ENCODE measurements at regions not wholly inside any gene's neighbourhood (a gene's known extent, or its start where the extent isn't known, plus 50 kb on each side); places are given as distances from the start of the nearest gene placed in this dataset.
A peak's percentile ranks its signal among the peaks of the same experiment; 100 is the strongest.
"Not testable (repeated sequence)": the region's sequence is repeated elsewhere in the genome, so short reads cannot be mapped to it uniquely, and the experiment has no call there.

DNA sequence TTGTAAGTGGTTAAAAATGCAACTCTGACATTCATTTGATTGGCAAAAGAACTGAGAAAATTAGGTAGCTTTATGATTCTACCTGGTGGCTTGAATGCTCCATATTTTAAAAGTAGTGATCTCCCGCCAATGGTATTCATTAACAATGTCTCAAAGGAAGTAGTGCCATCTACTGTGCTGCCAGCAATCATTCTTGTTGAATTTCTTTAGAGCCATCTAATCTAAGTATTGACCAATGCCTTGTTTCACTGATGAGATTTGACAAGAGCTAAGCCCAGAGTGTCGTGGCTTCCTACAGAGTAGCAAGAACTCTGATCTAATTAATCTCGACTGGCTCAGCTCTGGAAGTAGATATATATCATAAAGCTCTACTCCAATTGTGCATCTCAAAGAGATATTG, 696.7 kb downstream of the C6orf118 start:
- no peaks in the 10 kb centered on the region for H3K4me1 ChIP-seq (ENCODE audit: control insufficient read depth, insufficient read depth, low read length)
- H3K4me3 ChIP-seq (ENCODE audit: low read length): no peak overlapping the region
- H3K27ac ChIP-seq (ENCODE audit: low read length): no peak overlapping the region
- ATAC-seq (no peak), DNase-seq (no peak)
- 57% methylated on average over 3 of the region's 3 CpGs for WGBS
- intact Hi-C loops (cut with DNase I): no loop called here
- no peaks in the 10 kb centered on the region for H3K27me3 ChIP-seq (ENCODE audit: control insufficient read depth, insufficient read depth)
- no peaks in the 10 kb centered on the region for H3K9me3 ChIP-seq (ENCODE audit: control insufficient read depth, low read length)

DNA sequence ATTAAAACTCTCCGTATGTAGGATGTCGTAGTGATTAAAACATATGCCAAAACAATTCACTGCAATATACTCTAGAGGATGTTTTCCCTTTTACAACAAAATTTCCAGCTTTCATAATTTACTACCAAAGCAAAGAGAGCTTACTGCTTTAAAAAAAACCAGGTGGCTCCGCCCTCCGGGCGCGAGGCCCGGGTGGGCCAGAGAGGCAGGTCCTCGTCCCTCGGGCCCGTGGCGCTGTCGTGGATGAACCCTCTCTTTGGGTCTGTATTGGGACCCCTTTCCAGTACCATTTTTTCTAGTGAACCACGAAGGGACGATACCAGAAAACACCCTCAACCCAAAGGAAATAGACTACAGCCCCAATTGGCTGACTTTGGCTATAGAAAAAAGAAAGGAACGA, 698.5 kb downstream of the C6orf118 start:
- H3K27ac ChIP-seq (ENCODE audit: low read length); H3K9me3 ChIP-seq (ENCODE audit: control insufficient read depth, low read length); H3K4me3 ChIP-seq (ENCODE audit: low read length); H3K27me3 ChIP-seq (ENCODE audit: control insufficient read depth, insufficient read depth); intact Hi-C loops (cut with DNase I); ATAC-seq; H3K4me1 ChIP-seq (ENCODE audit: control insufficient read depth, insufficient read depth, low read length): not testable (repeated sequence)
- DNase-seq: peak in 1 of 3 donors; percentile 39
- WGBS: 93% methylated on average over 15 of the region's 15 CpGs

DNA sequence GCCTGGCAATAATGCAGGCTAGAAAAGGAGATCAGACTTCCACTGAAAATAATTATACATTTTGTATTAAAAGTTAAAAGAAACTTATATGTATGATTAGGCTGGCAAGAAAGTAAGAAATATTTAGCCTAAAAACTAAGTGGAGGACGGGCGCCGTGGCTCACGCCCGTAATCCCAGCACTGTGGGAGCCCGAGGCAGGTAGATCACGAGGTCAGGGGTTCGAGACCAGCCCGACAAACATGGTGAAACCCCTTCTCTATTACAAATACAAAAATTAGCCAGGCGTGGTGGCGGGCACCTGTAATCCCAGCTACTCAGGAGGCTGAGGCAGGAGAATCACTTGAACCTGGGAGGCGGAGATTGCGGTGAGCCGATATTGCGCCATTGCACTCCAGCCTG, 707.0 kb downstream of the C6orf118 start:
- H3K27ac ChIP-seq (ENCODE audit: low read length); DNase-seq; H3K27me3 ChIP-seq (ENCODE audit: control insufficient read depth, insufficient read depth); ATAC-seq; H3K4me1 ChIP-seq (ENCODE audit: control insufficient read depth, insufficient read depth, low read length); H3K4me3 ChIP-seq (ENCODE audit: low read length); intact Hi-C loops (cut with DNase I); H3K9me3 ChIP-seq (ENCODE audit: control insufficient read depth, low read length): not testable (repeated sequence)
- 96% methylated on average over 15 of the region's 15 CpGs for WGBS

DNA sequence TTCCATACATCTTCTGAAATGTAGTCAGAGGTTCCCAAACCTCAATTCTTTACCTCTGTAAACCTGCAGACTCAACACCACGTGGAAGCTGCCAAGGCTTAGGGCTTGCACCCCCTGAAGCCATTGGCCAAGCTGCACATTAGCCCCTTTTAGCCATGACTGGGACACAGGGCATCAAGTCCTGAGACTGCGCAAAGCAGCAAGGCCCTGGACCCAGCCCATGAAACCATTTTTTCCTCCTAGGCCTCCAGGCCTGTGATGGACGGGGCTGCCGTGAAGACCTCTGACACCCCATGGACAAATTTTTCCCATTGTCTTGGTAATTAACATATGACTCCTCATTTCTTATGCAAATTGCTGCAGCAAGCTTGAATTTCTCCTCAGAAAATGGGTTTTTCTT, 727.8 kb downstream of the C6orf118 start:
- 62% methylated on average over 4 of the region's 4 CpGs for WGBS
- H3K27me3 ChIP-seq (ENCODE audit: control insufficient read depth, insufficient read depth): no peaks in the 10 kb centered on the region

DNA sequence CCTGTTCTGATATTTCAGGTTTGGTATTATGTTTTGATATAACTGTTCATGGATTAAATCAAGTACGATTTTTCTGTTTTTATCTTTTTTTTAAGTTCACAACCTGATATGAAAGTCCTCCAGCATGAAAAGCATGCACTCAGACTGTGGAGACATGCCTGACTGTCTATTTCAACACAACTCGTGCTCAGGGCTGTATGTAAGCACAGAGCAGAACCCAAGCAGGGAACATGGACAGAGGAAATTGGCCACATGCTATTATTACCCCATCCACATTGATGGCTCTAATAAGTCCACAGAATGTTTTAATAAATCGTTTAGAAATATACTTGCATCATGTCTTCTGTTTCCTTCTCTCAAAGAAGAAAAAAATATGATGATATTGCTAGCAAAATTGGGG, 730.4 kb downstream of the C6orf118 start:
- H3K4me1 ChIP-seq (ENCODE audit: control insufficient read depth, insufficient read depth, low read length): no peaks in the 10 kb centered on the region
- H3K4me3 ChIP-seq (ENCODE audit: low read length): no peak overlapping the region
- no peaks in the 10 kb centered on the region for H3K9me3 ChIP-seq (ENCODE audit: control insufficient read depth, low read length)
- no peak overlapping the region for H3K27ac ChIP-seq (ENCODE audit: low read length)
- DNase-seq (no peak), ATAC-seq (peak; percentile 84 to 85)
- 38% methylated on average over 3 of the region's 3 CpGs for WGBS
- intact Hi-C loops (cut with DNase I): no loop called here
- H3K27me3 ChIP-seq (ENCODE audit: control insufficient read depth, insufficient read depth): no peaks in the 10 kb centered on the region

More for the DNA sequence above, 727.8 kb downstream of the C6orf118 start:
- Histone ChIP-seq H3K27ac (ENCODE audit: low read length) (no peak overlapping the region), H3K9me3 (ENCODE audit: control insufficient read depth, low read length) (no peaks in the 10 kb centered on the region), H3K4me3 (ENCODE audit: low read length) (no peak overlapping the region), H3K4me1 (ENCODE audit: control insufficient read depth, insufficient read depth, low read length) (no peaks in the 10 kb centered on the region)
- no peak for ATAC-seq
- DNase-seq: no peak
- intact Hi-C loops (cut with DNase I): no loop called here

DNA sequence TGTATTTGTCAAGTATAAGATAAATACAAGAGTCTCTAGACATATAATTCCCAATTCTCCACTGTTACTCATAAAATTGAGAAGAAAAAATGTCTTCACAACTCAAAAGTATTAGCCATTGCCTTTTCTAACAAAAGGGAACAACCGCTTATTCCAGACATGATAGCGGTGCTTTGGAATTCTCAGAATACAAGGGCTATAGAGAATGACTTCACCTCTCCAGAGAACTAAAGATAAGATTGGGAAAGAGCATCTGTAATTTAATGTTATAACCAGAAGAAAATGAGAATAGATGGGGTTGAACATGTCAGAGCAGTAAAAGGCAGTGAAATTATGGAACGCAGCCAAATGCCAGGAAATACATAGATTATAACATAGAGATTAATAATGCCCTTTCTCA, 730.8 kb downstream of the C6orf118 start:
- intact Hi-C loops (cut with DNase I): no loop called here
- DNase-seq: no peak
- no peaks in the 10 kb centered on the region for H3K9me3 ChIP-seq (ENCODE audit: control insufficient read depth, low read length)
- peak in 1 of 2 donors; percentile 54 for ATAC-seq
- WGBS: 36% methylated on average over 3 of the region's 3 CpGs
- no peak overlapping the region for H3K4me3 ChIP-seq (ENCODE audit: low read length)
- H3K4me1 ChIP-seq (ENCODE audit: control insufficient read depth, insufficient read depth, low read length): no peaks in the 10 kb centered on the region
- no peak overlapping the region for H3K27ac ChIP-seq (ENCODE audit: low read length)
- no peaks in the 10 kb centered on the region for H3K27me3 ChIP-seq (ENCODE audit: control insufficient read depth, insufficient read depth)

DNA sequence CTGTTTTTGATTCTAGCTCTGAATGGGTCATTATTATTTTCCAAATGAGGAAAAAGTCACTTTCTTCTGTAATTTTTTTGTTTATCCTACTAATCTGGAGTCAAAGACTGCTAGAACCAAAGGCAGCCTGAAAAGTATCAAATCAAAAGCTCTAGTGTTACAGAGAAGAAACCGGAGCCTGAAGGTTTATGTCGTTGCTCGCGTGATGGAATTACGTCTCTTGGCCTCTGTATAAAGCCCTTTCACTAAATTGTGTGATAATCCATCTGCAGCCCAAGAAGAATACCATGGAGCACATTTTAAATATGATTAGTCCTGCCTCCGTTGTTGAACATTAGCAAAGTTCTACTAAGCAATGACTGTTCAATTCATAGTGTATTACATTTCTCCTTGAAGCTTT, 738.6 kb downstream of the C6orf118 start:
- no peak overlapping the region for H3K4me3 ChIP-seq (ENCODE audit: low read length)
- 62% methylated on average over 6 of the region's 6 CpGs for WGBS
- intact Hi-C loops (cut with DNase I): no loop called here
- no peaks in the 10 kb centered on the region for H3K4me1 ChIP-seq (ENCODE audit: control insufficient read depth, insufficient read depth, low read length)
- DNase-seq (no peak), ATAC-seq (no peak)
- H3K27ac ChIP-seq (ENCODE audit: low read length): no peak overlapping the region
- H3K27me3 ChIP-seq (ENCODE audit: control insufficient read depth, insufficient read depth): no peaks in the 10 kb centered on the region
- H3K9me3 ChIP-seq (ENCODE audit: control insufficient read depth, low read length): no peaks in the 10 kb centered on the region

DNA sequence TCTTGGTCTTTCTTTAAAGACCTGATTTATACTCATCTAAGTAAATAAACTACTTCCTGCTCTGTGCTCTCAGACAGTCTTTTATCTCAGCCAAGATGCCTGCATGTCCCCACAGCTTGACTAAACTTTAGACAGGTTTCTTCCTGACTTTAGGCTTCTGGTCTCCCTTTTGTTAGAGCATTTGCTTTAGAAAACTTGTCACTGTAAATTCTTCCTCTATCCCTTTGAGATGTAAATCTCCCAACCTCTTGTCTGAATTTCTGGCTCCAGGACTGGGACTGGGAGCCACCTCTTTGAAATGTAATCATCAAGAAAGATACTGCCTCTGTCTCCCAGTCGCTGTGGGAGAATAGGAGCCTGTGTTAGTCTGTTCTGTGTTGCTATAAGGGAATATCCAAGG, 739.9 kb downstream of the C6orf118 start:
- Histone ChIP-seq H3K27ac (ENCODE audit: low read length) (no peak overlapping the region), H3K4me3 (ENCODE audit: low read length) (no peak overlapping the region), H3K27me3 (ENCODE audit: control insufficient read depth, insufficient read depth) (no peaks in the 10 kb centered on the region), H3K9me3 (ENCODE audit: control insufficient read depth, low read length) (no peaks in the 10 kb centered on the region), H3K4me1 (ENCODE audit: control insufficient read depth, insufficient read depth, low read length) (no peaks in the 10 kb centered on the region)
- no peak for ATAC-seq
- 60% methylated on average over 1 of the region's 1 CpG for WGBS
- intact Hi-C loops (cut with DNase I): no loop called here
- no peak for DNase-seq

DNA sequence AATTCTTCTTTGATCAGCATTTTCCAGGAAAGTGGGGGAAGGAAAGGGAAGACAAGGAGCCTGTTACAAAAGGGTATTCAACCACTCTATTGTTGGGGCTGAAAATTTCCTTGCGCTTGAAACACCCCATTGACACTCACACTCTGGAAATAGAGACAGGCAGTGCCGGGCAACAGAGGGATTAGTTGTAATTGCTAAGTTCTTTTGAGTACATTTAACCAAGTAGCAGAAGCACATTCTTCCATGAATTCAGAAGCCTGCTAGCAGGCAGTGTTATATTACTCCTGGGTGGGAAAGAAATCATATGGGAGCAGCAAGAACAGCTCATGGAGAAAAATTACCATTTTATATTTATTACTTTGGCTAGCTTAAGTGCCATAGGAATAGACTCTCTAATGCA, 745.5 kb downstream of the C6orf118 start:
- no peak overlapping the region for H3K27ac ChIP-seq (ENCODE audit: low read length)
- no peaks in the 10 kb centered on the region for H3K27me3 ChIP-seq (ENCODE audit: control insufficient read depth, insufficient read depth)
- H3K4me3 ChIP-seq (ENCODE audit: low read length): no peak overlapping the region
- DNase-seq: no peak
- H3K9me3 ChIP-seq (ENCODE audit: control insufficient read depth, low read length): peaks cover 4% of the 10 kb centered on the region
- ATAC-seq: no peak
- intact Hi-C loops (cut with DNase I): no loop called here
- no peaks in the 10 kb centered on the region for H3K4me1 ChIP-seq (ENCODE audit: control insufficient read depth, insufficient read depth, low read length)
- 78% methylated on average over 2 of the region's 2 CpGs for WGBS

DNA sequence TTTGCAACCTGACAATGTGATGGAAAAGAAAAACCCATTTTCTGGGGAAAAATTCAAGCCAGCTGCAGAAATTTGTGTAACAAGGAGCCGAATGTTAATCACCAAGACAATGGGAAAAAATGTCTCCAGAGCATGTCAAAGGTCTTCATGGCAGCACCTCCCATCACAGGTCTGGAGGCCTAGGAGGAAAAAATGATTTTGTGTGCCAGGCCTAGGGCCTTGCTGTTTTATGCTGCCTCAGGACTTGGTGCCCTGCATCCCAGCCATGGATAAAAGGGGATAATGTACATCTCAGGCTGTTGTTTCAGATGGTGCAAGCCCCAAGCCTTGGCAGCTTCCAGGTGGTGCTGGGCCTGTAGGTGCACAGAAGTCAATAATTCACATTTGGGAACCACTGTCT, 747.7 kb downstream of the C6orf118 start:
- Histone ChIP-seq H3K4me3 (ENCODE audit: low read length) (no peak overlapping the region), H3K9me3 (ENCODE audit: control insufficient read depth, low read length) (peaks cover 4% of the 10 kb centered on the region), H3K4me1 (ENCODE audit: control insufficient read depth, insufficient read depth, low read length) (no peaks in the 10 kb centered on the region), H3K27ac (ENCODE audit: low read length) (no peak overlapping the region), H3K27me3 (ENCODE audit: control insufficient read depth, insufficient read depth) (no peaks in the 10 kb centered on the region)
- WGBS: 91% methylated on average over 1 of the region's 1 CpG
- intact Hi-C loops (cut with DNase I): no loop called here
- DNase-seq (no peak), ATAC-seq (no peak)

DNA sequence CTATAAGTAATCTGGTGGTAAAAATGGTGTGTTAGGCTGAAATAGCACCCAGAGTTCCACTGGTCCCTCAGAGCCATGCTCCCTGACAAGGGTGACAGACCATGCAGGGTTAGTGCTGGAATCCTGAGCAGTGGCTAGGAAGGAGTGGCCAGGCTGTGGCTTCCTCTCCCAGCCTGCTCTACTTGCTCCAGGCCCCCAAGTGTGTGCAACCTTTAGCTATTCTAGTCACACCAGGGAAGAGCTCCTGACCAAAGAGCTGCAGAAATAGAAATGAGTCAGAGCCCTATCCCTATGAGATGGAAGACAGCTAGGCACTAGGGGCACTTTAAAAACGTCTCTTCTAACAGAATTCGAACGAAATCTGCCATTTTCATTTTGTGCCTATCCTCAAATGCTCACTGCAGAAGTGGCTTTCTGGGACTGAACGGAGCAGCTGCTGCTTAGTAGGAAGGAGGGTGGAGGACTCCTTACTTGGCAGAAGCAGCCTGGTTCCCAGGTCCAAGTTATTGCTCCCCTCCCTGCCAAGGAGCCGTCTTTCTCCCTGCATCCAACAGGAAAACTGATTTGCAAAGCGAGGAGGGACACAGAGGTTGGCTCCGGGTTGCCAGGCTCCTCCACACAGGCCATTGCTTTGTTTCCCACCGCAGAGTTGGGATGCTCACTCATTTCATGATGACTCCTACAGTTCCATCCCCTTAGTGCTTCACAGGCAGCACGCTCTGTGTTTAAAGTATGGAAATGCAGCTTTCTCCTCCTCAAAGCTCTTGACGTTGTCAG, 754.5 kb downstream of the C6orf118 start:
- WGBS: 55% methylated on average over 10 of the region's 10 CpGs
- DNase-seq: peak in 2 of 3 donors; percentile 47 to 57
- no peak overlapping the region for H3K4me3 ChIP-seq (ENCODE audit: low read length)

DNA sequence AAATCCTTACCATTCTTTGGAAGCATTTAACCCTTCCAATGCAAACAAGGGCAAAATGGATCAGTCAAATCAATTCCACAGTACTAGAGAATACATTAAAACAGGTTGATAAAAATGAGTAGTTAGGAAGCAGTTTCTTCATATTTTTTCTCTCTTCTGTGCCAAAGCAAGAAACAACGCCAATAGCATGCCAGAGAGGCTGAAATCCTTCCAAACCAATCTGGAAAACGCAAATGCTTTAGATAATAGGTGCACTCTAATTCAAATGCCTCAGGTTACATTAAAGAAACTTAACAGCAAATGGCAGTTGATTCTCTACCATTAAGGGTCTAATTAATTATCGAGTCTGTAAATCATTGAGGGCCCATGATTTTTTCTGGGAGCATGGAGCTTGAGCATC, 755.2 kb downstream of the C6orf118 start:
- Histone ChIP-seq H3K9me3 (ENCODE audit: control insufficient read depth, low read length) (no peaks in the 10 kb centered on the region), H3K4me1 (ENCODE audit: control insufficient read depth, insufficient read depth, low read length) (peaks cover 2% of the 10 kb centered on the region), H3K4me3 (ENCODE audit: low read length) (no peak overlapping the region), H3K27ac (ENCODE audit: low read length) (no peak overlapping the region), H3K27me3 (ENCODE audit: control insufficient read depth, insufficient read depth) (no peaks in the 10 kb centered on the region)
- 83% methylated on average over 3 of the region's 3 CpGs for WGBS
- DNase-seq: no peak
- ATAC-seq: no peak
- intact Hi-C loops (cut with DNase I): no loop called here

More for the DNA sequence above, 754.5 kb downstream of the C6orf118 start:
- intact Hi-C loops (cut with DNase I): no loop called here
- H3K4me1 ChIP-seq (ENCODE audit: control insufficient read depth, insufficient read depth, low read length): peaks cover 2% of the 10 kb centered on the region
- no peak overlapping the region for H3K27ac ChIP-seq (ENCODE audit: low read length)
- H3K9me3 ChIP-seq (ENCODE audit: control insufficient read depth, low read length): no peaks in the 10 kb centered on the region
- peak in 1 of 2 donors; percentile 82 for ATAC-seq
- no peaks in the 10 kb centered on the region for H3K27me3 ChIP-seq (ENCODE audit: control insufficient read depth, insufficient read depth)

Data from right cardiac atrium (tissue), 5 donors.